ENCODE measurements at regions not wholly inside any gene's neighbourhood (a gene's known extent, or its start where the extent isn't known, plus 50 kb on each side); places are given as distances from the start of the nearest gene placed in this dataset.

DNA sequence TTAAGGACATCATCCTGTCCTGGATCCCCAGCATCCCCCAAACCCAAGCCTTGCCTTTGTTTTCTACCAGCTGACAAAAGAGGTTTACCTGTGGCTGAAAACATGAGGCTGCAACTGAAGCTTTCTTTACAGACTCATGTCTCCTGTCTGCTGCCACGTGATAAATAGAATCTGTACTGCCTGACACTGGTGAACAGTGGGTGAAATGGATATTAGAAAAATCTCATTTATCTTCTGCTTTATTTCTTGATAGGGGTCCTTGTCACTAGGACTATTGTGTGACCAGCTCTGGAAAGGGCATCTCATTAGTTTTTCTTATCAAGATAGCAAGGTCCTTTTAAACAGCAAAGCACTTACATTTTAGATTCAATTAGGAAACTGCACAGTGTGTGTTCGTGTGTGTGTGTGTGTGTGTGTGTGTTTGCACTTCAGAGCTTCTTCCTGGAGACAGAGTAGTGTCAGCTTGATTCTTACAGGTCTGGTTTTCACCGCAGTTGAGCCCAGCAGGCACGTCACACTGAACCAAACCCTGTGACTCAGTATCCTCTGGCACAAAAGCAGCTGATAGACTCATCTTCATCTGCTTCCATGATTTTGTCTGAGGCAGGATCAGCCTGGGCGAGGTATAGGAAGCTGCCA, 373.5 kb upstream of the CELF2 start:
- no peaks in the 10 kb centered on the region for H3K4me1 Mint-ChIP-seq (ENCODE audit: low read depth)
- H3K27me3 Mint-ChIP-seq = peaks cover 6% of the 10 kb centered on the region
- no peak overlapping the region for H3K27ac Mint-ChIP-seq
- no peaks in the 10 kb centered on the region for H3K9me3 Mint-ChIP-seq
- H3K4me3 Mint-ChIP-seq = no peak overlapping the region
- H3K36me3 Mint-ChIP-seq (ENCODE audit: low read depth) = no peaks in the 10 kb centered on the region

DNA sequence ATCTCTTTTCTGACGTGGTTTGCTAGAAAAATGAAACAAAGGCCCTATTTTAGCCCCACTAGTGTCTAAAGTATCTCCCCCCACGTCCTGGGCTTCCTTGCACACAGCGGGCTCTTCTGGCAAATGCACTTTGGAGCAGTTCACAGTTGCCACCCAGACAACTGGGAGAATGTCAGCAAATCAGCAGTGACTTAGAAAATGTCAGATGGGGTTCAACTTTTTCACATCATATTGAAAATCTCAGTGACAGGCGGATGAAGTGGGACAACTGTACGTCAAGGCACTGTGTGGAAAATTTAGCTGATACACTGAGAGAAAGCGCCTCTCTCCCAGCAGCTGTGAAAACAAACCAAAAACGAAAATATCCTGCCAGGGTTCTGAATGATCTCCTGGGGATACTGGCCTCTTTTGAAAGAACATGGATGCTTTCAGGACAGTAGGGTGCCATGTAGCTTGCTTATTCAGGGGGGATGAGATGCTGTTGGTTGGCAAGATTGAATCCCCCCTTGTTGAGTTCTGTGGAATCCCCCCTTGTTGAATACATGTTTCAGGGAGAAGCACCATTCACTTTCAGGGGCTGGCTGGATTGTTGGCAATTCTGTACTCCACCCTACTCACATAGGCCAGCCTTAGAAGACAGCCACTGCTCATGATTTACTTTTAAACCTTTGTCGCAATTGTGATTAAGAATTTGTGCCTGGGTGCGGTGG, 372.8 kb upstream of the CELF2 start:
- H3K27me3 Mint-ChIP-seq = peaks cover 6% of the 10 kb centered on the region
- no peaks in the 10 kb centered on the region for H3K4me1 Mint-ChIP-seq (ENCODE audit: low read depth)
- no peak overlapping the region for H3K4me3 Mint-ChIP-seq
- H3K27ac Mint-ChIP-seq = no peak overlapping the region
- H3K9me3 Mint-ChIP-seq = no peaks in the 10 kb centered on the region
- H3K36me3 Mint-ChIP-seq (ENCODE audit: low read depth) = no peaks in the 10 kb centered on the region

DNA sequence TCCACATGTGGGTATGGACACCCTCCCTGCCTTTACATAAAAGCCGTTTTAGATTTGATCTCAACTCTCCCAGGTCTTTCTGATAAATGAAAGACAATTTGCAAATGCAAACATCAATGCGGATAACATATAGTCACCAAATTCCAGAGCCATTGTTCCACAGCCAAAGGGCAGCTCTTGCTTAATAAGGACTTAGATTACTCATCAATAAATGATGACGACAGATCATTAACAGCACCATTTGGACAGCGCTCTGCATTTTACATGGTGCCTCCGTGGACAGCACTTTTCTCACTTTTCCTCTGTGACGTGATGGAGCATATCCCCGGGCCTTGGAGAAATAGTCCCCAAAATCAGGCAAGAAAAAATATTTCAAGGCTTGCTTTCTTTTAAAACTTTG, 370.3 kb upstream of the CELF2 start:
- Mint-ChIP-seq H3K9me3 (peaks cover 4% of the 10 kb centered on the region), H3K27me3 (no peaks in the 10 kb centered on the region), H3K27ac (no peak overlapping the region), H3K4me1 (ENCODE audit: low read depth) (no peaks in the 10 kb centered on the region), H3K36me3 (ENCODE audit: low read depth) (no peaks in the 10 kb centered on the region), H3K4me3 (no peak overlapping the region)

DNA sequence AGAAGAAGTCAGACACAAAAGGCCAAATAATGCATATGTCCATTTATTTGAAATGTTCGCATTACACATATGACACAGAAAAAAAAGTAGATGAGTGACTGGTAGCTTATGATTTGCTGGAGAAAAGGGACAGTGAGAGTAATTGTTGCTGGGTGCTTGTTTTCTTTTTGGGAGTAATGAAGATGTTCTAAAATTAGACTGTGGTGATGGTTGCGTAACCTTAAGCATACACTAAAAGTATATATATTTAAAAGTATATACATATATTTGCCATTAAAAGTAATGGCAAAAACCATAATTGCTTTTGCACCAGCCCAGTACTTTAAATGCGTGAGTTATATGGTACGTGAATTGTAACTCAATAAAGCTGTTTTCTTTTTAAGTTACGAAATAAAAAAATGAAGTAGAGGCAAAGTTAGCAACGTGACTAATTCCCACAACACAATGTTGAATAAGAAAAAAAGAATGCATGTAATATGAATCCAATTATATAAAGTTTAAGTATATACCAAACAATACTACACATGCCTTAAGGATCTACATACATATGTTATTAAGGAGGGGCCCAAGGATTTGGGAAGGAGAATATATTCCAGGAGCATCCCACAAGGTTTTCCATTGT, 360.4 kb upstream of the CELF2 start:
- Mint-ChIP-seq H3K4me3 (no peak overlapping the region), H3K9me3 (no peaks in the 10 kb centered on the region), H3K27me3 (peaks cover 13% of the 10 kb centered on the region), H3K4me1 (ENCODE audit: low read depth) (no peaks in the 10 kb centered on the region), H3K27ac (no peak overlapping the region), H3K36me3 (ENCODE audit: low read depth) (no peaks in the 10 kb centered on the region)

DNA sequence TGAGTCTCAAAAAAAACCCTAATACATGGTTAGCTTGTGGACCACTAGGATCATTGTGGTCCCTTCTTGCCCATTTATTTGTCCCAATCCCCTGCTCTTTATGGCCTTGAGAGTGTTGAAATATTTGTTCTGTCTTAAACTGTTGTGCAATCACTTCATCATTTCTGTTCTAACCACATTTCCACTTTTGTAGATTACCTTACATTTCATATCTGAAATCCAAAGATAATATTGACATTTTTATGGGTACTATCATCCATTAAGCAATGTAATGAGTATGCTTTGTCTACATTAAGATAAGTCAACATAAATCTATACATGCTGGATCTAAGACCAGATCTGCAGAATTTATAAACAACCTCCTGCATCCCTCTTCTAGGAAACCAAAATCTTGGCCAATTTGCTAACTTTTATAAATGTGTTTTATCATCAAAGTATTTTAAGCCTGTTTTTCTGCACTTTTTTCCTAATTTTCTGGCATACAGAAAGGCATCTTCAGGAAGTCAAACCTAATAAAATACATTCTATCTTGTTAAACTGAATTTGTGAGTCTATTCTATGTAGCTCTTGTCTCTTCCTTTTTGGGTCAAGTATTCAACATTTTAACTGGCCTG, 359.4 kb upstream of the CELF2 start:
- H3K36me3 Mint-ChIP-seq (ENCODE audit: low read depth) = no peaks in the 10 kb centered on the region
- H3K4me3 Mint-ChIP-seq = no peak overlapping the region
- H3K27me3 Mint-ChIP-seq = peaks cover 14% of the 10 kb centered on the region
- H3K4me1 Mint-ChIP-seq (ENCODE audit: low read depth) = no peaks in the 10 kb centered on the region
- no peak overlapping the region for H3K27ac Mint-ChIP-seq
- no peaks in the 10 kb centered on the region for H3K9me3 Mint-ChIP-seq

DNA sequence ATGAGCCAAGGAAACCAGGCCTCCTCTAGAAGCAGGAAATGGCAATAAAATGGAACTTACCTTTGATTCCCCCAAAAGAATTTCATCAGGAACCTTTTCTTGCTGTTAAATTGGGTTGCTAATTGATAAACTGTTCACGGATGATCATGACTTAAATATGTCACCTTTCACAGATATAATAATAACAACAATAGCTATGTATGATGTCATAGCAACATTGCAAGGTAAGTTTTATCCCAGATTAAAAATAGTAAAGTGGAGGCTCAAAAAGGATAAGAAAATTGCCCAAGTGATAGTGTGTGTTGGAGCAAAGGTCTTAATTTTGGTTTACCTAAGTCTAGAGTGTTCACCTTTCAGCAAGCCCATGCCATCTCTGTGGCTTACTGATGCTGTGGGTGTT, 357.6 kb upstream of the CELF2 start:
- Mint-ChIP-seq H3K4me1 (ENCODE audit: low read depth) (no peaks in the 10 kb centered on the region), H3K27me3 (peaks cover 14% of the 10 kb centered on the region), H3K4me3 (no peak overlapping the region), H3K36me3 (ENCODE audit: low read depth) (no peaks in the 10 kb centered on the region), H3K27ac (no peak overlapping the region), H3K9me3 (no peaks in the 10 kb centered on the region)

DNA sequence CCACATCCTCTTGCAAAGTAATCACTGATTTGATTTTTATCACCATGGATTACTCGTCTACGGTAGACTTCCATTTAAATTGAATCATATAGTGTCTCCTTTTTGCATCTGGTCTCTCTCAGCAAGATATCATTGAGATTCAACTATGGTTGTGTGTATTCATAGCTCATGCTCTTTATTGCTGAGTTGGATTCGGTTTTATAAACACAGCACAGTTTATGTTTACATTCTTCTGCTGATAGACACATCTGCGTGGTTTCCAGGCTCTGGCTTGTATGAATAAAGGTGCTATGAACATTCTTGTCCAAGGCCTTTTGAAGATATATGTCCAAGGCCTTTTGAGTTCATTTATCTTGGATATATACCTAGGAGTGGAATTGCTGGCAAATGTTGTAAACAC, 356.5 kb upstream of the CELF2 start:
- no peaks in the 10 kb centered on the region for H3K4me1 Mint-ChIP-seq (ENCODE audit: low read depth)
- no peaks in the 10 kb centered on the region for H3K36me3 Mint-ChIP-seq (ENCODE audit: low read depth)
- H3K4me3 Mint-ChIP-seq = no peak overlapping the region
- H3K27me3 Mint-ChIP-seq = peaks cover 14% of the 10 kb centered on the region
- H3K9me3 Mint-ChIP-seq = no peaks in the 10 kb centered on the region
- H3K27ac Mint-ChIP-seq = no peak overlapping the region

DNA sequence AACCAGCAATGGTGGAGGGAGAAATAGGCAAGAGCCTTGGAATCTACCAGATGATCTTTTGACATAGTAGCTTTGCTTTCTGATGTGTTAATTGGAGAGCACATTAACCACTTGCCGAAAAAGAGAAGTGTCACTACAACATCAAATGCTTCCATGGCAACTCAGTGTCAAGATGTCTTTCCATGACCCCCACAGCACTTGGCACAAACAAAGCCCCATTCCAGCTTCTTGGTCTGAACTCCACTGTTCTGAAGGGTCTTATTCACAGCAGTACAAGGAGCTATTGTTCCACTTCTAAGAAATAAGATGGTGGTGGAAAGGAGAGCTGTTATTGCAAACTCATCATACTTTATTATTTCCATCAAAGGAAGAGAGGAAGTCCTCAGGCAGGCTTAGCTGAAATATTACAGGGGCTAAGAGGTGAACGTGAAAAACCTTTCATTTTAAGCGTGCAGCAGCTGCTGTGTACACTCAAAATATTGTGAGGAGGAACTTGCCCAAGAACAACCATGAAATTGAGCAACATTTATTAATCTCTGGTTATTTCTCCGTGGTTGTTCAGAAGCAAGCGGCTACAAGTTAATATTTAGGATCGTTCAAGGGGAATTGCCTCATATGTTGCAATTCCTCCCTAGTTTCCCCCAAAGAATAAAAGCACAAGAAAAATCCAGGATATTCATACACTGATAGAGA, 354.8 kb upstream of the CELF2 start:
- H3K27ac Mint-ChIP-seq = no peak overlapping the region
- no peaks in the 10 kb centered on the region for H3K9me3 Mint-ChIP-seq
- H3K4me1 Mint-ChIP-seq (ENCODE audit: low read depth) = no peaks in the 10 kb centered on the region
- H3K36me3 Mint-ChIP-seq (ENCODE audit: low read depth) = no peaks in the 10 kb centered on the region
- H3K27me3 Mint-ChIP-seq = peaks cover 11% of the 10 kb centered on the region
- no peak overlapping the region for H3K4me3 Mint-ChIP-seq

DNA sequence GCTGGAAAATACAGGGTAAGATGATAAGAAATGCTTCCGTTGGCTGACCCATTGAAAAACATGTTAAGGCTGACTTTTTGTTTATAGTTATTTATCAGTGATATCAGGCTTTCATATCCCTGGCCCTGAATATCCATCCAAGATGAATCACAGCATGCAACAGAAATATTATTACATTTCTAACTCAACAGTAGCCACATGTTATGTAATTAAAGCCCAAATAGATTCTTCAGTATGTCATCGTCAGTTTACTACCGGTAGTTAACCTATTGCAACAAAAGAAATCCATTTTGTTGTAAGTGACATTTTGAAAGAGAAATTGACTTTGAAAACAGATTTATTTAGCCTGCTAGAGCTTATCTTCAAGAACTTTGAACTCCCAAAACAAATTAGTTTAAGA, 354.1 kb upstream of the CELF2 start:
- Mint-ChIP-seq H3K27ac (no peak overlapping the region), H3K9me3 (no peaks in the 10 kb centered on the region), H3K4me1 (ENCODE audit: low read depth) (no peaks in the 10 kb centered on the region), H3K4me3 (no peak overlapping the region), H3K27me3 (peaks cover 11% of the 10 kb centered on the region), H3K36me3 (ENCODE audit: low read depth) (no peaks in the 10 kb centered on the region)

DNA sequence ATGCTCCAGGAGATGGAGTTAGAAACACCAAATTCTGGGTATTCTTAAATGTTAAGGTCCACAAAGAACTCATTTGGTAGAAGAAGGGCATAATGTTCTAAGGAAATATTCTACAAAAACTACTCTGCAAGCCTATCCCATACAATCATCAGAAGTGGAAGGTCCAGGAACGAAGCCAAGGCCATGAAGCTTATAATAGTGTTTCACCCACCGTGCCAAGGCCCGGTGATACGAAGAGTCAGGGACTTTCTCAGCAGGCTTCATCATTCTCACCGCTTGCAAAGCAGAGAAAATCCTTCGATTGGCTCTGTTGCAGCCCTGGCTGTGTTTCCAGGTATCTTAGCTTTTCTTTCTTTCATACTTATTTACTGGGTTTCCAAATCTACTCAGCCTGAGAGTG, 351.9 kb upstream of the CELF2 start:
- no peaks in the 10 kb centered on the region for H3K4me1 Mint-ChIP-seq (ENCODE audit: low read depth)
- no peak overlapping the region for H3K4me3 Mint-ChIP-seq
- no peaks in the 10 kb centered on the region for H3K36me3 Mint-ChIP-seq (ENCODE audit: low read depth)
- H3K27me3 Mint-ChIP-seq = peaks cover 15% of the 10 kb centered on the region
- H3K27ac Mint-ChIP-seq = no peak overlapping the region
- no peaks in the 10 kb centered on the region for H3K9me3 Mint-ChIP-seq

DNA sequence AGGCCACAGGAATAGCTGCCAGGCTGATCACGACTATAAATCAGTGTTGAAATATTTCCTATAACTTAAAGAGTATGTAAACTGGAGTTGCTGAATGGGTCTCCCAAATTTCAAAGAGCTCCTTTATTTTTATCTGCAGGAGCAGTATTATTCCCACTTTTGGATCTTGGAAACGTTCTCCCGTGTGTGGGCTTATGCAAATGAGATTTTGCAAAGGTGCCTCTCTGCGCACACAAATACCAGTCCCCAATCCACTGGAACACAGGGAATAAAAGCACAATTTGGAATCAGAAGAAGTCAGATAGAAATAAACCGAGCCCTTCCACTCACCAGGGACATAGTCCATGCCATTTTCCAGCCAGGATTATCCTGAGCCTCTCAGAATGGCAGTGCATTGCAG, 350.2 kb upstream of the CELF2 start:
- peaks cover 4% of the 10 kb centered on the region for H3K27me3 Mint-ChIP-seq
- no peak overlapping the region for H3K4me3 Mint-ChIP-seq
- H3K27ac Mint-ChIP-seq = no peak overlapping the region
- no peaks in the 10 kb centered on the region for H3K4me1 Mint-ChIP-seq (ENCODE audit: low read depth)
- H3K9me3 Mint-ChIP-seq = no peaks in the 10 kb centered on the region
- H3K36me3 Mint-ChIP-seq (ENCODE audit: low read depth) = no peaks in the 10 kb centered on the region

DNA sequence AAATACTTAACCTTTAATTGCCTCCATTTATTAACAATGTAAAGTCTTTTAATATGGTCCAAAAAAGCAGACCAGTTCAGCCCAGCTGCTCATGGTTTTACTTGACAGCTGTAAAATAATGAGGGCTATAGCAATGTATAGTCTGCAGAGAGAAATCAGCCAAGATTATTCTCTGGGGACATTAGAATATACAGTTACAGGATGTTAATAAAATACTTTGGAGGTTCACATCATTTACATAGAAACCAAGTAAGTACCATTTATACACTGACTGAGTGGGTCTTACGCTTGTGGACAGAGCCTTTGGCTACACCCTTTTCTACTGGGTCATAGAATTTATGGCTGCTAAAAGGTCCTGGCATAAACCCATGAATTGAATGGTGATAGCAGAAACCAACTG, 340.7 kb upstream of the CELF2 start:
- H3K27me3 Mint-ChIP-seq = peaks cover 15% of the 10 kb centered on the region
- H3K4me1 Mint-ChIP-seq (ENCODE audit: low read depth) = no peaks in the 10 kb centered on the region
- H3K4me3 Mint-ChIP-seq = no peak overlapping the region
- peaks cover 6% of the 10 kb centered on the region for H3K9me3 Mint-ChIP-seq
- H3K27ac Mint-ChIP-seq = no peak overlapping the region
- H3K36me3 Mint-ChIP-seq (ENCODE audit: low read depth) = no peaks in the 10 kb centered on the region

DNA sequence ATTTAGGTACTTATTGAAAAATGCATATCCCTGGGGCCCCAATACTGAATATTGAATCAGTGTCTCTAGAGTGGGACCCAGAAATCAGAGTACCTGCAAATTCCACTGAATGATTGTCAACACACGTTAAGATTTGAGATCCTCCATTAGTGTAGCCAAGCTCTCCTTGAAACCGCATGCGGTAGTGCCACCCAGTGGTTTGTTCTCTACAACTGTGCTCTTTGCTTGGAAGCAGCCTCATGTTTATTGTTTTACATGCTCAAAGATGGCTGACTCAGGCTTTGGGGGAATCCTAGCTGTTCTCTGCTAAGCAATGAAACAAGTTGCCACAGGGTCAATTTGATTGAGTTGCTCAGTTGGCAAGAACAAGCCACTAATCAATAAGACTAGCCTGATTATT, 340.2 kb upstream of the CELF2 start:
- no peaks in the 10 kb centered on the region for H3K36me3 Mint-ChIP-seq (ENCODE audit: low read depth)
- peaks cover 6% of the 10 kb centered on the region for H3K9me3 Mint-ChIP-seq
- H3K27ac Mint-ChIP-seq = no peak overlapping the region
- H3K4me1 Mint-ChIP-seq (ENCODE audit: low read depth) = no peaks in the 10 kb centered on the region
- peaks cover 15% of the 10 kb centered on the region for H3K27me3 Mint-ChIP-seq
- no peak overlapping the region for H3K4me3 Mint-ChIP-seq

DNA sequence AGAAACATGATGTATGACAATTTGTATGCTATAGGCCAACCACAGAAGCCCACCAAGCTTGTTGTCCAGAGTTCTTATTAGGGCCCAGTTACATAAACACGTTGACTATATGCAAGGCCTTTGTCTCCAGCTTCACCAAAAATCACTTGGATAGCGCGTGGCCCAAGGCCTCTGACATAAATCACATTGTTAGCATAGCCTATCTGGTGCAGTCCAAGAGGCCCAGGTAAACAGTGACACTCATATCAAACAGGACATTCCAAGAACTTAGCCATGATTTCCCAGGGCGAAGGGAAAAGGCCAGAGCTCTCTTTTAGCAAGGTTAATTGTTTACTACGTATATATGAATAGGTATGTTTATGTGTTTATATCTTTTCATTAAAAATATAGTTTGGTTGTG, 337.2 kb upstream of the CELF2 start:
- Mint-ChIP-seq H3K27ac (no peak overlapping the region), H3K9me3 (no peaks in the 10 kb centered on the region), H3K36me3 (ENCODE audit: low read depth) (no peaks in the 10 kb centered on the region), H3K27me3 (peaks cover 11% of the 10 kb centered on the region), H3K4me1 (ENCODE audit: low read depth) (no peaks in the 10 kb centered on the region), H3K4me3 (no peak overlapping the region)

DNA sequence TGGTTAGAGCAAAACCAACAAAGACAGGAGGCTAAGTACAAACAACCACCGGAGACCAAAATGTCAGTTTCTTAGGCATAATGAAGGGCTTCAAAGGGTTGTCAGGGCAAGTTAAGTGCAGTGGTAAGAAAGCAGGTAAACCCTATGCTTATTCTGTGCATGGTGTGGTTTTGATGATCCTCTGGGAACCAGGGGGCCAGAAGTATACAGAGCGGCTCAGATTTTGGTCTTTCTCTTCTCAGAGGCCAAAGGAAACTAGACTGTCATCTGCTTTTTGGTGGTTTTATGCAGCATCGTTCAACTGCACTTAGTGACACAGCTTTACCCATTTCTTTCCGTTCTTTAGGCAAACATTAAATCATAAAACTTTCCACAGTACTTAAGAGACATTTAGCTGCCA, 332.7 kb upstream of the CELF2 start:
- H3K27me3 Mint-ChIP-seq = peaks cover 13% of the 10 kb centered on the region
- H3K4me1 Mint-ChIP-seq (ENCODE audit: low read depth) = no peaks in the 10 kb centered on the region
- H3K27ac Mint-ChIP-seq = no peak overlapping the region
- no peaks in the 10 kb centered on the region for H3K9me3 Mint-ChIP-seq
- no peaks in the 10 kb centered on the region for H3K36me3 Mint-ChIP-seq (ENCODE audit: low read depth)
- H3K4me3 Mint-ChIP-seq = no peak overlapping the region

Data from stimulated activated naive CD8-positive, alpha-beta T cell treated with anti-CD3 and anti-CD28 coated beads, Interleukin-15, Interleukin-2, amounts not matched to agents 100 ng/mL and 50 ng/mL, for 24 hours (primary cell).